Suprapubic skin (tissue), 3 donors: ENCODE measurements at regions not wholly inside any gene's neighbourhood (a gene's known extent, or its start where the extent isn't known, plus 50 kb on each side); places are given as distances from the start of the nearest gene placed in this dataset.

Experiments
- CTCF ChIP-seq, 2 donors: fragments of 200-600 bp in 1 of 2; fragments of 450-650 bp in 1 of 2; sonication (generic) in 1 of 2; IDR thresholded peaks; one replicate each; pipeline ENCODE4 v1.5.1; 2016 to 2019; ENCODE audit warnings: antibody characterized with exemption in 2 of 2, mild to moderate bottlenecking in 1 of 2, moderate library complexity in 1 of 2
- EP300 ChIP-seq: sonication (generic); formaldehyde crosslinking; IDR thresholded peaks from one replicate; pipeline ENCODE4 v1.6.1; 2017; ENCODE audit warnings: antibody characterized with exemption

DNA sequence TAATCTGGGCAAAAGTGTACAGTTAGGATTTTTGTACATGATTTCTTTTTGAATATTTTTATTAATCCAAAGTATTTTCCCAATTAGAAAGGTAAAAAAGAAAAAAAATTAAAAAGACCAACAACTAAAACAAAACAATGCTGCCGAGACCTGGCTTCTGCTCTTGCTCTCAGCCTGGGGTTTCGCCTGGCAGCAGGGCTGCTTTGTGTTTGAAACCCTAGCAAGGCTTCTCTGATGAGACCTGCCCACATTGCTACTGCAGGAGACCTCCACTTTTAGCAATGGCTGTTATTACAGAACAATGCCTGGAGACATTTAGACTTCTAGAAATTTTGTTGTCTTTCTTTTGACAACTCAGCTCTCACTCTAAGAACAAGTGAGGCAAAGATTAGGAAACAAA, 1153.0 kb upstream of the TMEM132C start:
- no peak for TF ChIP-seq CTCF (IDR thresholded peaks at IDR 0.05)
- TF ChIP-seq EP300: no peak
